ENCODE measurements at regions not wholly inside any gene's neighbourhood (a gene's known extent, or its start where the extent isn't known, plus 50 kb on each side); places are given as distances from the start of the nearest gene placed in this dataset.
A peak's percentile ranks its signal among the peaks of the same experiment; 100 is the strongest.
"Not testable (repeated sequence)": the region's sequence is repeated elsewhere in the genome, so short reads cannot be mapped to it uniquely, and the experiment has no call there.

DNA sequence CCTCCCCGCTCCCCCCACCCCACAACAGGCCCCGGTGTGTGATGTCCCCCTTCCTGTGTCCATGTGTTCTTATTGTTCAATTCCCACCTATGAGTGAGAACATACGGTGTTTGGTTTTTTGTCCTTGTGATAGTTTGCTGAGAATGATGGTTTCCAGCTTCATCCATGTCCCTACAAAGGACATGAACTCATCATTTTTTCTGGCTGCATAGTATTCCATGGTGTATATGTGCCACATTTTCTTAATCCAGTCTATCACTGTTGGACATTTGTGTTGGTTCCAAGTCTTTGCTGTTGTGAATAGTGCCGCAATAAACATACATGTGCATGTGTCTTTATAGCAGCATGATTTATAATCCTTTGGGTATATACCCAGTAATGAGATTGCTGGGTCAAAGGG lies 104.3 kb downstream of the MTPN start:
- not testable (repeated sequence) for DNase-seq

DNA sequence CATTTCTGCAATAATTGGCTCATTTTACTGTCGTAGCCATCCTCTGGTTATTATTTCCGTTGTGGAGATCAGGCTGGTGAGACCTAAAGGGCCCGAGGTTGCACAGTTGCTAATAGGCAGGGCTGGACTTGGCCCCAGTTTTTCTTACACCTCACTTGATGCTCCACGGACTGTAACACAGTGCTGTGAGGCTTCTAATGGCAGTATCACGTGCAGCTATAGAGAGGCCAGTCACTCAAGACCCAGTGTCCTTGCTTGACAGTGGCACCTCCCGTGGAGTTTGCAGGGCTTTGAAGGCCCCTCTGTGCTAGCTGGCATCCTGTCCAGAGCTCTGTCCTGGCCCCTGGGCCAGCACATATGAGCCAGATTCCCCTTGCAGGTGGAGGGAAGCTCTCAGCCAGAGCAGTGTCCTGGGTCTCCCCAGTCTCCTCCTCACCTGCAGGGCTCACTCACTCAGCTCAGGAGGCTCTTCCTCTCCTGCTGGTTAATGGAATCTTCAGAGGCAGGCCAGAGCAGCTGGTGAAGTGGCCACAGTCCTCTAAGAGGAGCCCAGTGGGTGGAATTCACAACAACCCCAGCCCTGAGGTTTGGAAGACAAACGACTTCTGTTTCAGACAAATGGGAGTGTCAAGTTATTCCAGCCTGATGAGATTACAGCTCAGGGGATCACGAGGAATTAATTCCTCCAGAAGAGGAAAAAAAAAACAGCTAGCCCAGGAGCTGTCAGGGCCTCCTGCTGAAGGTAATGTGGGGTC lies 114.2 kb upstream of the FAM180A start:
- DNase-seq: no peak

DNA sequence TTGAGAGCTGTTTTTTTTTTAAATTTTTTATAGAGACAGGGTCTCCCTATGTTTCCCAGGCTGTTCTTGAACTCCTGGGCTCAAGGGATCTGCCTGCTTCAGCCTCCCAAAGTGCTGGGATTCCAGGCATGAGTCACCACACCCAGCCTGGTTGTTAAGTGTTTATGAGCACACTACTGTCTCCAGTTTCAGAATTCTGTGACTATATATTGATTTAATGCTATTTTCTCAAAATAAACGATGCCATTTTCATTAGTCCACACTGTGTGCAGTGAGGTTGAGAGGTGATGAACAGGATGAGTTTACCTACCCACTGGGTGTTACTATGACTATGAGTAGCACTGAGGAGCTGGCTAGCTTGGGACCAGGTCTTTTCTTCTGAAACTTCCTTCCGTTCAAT lies 110.9 kb upstream of the FAM180A start:
- no peak for DNase-seq

DNA sequence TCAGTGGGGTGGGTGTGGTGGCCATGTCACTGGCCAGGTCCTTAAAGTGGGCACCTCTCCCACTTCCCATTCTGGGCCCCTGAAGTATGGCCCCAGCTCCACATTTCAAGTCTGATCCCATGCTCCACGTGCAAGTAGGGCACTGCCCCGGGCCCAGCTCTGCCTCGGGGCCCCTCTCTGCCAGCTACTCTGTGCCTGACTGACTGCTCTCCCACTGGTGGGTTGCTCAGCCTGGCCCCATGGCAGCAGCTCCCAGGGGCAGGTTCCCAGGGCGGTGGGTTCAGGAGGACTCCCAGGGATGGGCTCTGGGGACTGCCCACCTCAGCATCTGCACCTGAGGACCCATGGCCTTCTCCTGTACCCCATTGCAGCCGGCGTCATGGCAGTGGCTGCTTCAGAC lies 110.2 kb upstream of the FAM180A start:
- DNase-seq: no peak

DNA sequence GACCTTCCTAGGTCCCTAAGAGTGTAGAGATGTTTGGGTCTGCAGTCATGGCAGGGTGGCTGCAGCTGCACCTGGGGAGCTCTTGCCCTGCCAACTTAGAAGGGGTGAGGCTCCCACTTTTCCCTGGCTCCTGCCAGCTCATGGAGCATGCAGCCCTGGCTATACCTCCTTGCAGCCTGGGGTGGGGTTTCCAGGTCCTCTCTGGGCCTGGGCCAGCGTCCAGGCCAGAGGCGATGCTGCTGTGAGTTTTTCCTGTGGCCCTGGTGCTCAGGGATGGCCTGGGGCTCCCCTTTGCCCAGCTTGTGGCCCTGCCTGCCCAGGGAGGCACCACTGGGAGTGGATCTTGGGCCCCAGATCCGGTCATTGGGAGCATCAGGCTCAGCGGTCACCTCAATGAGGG lies 109.8 kb upstream of the FAM180A start:
- no peak for DNase-seq

DNA sequence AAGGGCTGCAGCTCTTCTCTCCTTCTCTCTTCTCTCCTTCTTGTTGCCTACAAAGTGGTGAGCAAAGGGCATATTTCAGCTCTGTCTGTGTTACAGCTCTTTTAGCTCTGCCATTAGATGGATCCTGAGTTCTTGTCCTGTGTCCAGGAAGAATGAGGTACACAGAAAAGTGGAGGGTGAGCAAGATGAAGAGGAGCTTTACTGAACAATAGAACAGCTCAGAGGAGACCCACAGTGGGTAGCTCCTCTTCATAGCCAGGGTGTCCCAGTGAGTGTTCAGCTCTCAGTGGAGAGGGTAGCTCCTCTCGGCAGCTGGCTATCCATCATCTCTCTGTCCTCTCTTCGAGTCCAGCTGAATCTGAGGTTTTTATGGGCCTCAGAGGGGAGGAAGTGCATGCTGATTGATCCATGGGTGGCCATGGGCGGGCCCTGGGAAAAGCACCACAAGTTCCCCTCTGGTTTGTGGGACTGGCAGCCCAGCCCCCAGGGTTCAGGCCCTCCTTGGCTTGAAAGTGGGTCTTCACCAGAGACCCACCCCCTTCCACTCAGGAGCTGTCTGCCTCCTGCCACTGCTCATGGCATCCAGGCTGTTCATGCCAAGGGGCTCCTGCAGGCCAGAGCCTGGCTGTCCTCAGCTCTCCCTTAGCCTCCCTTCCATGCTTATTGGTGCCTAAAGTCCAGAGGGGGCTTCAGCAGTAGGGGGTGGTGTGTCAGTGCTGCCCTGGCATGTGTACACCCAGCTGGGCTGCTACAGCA lies 109.1 kb upstream of the FAM180A start:
- no peak for DNase-seq

DNA sequence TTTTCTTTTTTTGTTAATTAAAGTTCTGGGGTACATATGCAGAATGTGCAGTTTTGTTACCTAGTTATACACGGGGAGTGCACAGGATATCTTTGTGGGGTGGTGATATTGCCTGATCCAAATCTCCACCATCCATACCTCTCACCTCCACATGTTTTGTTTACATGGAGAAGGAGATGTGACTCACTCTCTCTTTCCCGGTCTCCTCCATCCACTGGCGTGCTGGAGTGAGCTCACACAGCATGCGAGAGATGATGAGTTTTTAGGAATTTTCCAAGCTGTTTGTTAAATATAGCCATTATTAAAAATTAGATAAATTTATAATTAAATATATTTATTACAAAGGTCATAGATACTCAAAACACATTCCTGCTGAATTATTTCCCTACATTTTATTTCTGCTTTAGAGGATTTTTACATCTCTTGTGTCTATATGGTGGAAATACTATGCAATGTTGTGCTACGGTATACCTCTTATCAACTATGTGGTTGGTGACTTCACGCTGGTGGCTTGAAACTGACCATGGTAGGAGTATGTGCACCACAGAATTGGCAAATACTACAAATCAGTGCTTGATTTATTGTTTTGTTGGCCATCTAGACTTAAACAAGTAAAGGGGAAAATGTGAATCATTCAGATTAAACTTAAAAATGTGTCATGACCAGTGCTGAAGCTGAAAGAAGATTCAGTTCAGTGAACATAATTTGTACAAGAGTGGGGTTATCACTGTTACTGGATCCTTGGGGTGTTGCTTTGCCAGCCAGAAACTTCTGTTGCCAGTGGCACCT lies 107.9 kb upstream of the FAM180A start:
- DNase-seq: no peak

DNA sequence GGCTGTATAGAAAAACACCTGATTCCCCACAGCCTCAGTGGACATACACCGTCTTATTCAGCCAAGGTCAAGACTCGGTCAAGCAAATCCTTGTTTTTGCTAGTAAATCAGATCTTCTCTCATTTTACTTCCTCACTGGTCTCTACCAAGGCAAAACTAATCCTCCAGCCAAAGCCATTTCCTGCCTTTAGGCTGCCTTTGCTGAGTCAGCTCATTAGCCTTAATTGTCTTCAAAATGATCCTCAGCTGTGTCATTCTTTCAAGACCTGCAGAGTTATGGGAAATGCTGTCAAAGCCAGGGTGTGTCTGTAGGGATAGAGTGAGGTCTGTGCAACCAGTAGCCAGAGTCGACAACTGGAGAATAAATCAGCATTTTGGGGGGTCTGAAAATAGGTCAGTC lies 107.2 kb upstream of the FAM180A start:
- DNase-seq: no peak

DNA sequence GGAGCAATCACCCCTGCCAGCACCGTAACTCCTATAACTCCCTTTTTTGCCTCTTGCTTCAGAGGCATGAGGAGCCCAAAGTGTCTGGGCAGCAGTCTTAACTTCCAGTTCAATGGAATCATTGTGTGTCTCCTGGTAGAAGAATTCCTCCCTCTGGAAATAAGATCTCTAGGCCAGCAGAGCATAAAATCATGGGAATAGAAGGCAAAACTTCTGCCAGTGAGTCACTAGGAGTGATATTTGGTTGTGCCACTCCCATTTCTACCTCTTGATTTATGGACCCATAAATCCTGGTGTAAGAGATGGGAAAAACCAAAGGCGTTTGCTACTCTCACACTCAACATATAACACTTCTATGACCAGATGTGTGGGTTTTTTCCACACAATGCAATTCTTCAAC lies 104.9 kb upstream of the FAM180A start:
- no peak for DNase-seq

DNA sequence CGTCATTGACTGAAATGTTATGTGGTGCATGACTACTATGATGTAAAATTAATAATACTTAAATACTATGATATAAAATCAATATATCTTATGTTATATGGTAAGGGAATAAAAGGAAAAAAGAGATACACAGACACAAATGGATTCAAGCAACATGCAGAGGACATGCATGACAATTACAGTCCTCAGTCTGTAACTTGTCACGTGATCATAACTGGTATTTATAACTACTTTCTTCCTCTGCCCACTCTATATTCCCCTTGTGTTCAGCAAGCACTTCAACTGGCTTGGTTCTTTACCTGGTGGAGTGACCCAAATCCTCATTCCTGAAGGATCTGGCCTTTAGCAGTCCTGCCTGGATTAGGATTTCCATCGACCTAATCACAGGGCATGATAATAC lies 104.4 kb upstream of the FAM180A start:
- no peak for DNase-seq

DNA sequence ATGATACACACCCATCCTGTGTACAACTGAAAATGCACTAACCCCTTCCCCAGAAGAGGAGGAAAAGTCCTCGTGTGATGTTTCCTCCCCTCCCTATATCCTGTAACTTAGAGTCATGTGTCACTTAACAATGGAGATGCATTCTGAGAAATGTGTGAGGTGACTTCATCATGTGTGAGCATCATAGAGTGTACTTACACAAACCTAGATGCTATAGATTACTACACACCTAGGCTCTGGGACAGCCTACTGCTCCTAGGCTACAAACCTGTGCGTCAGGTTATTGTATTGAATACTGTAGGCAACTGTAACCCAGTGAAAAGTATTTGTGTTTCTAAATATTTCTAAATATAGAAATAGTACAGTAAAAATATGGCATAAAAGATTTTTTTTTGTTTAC lies 98.6 kb upstream of the FAM180A start:
- DNase-seq: no peak

DNA sequence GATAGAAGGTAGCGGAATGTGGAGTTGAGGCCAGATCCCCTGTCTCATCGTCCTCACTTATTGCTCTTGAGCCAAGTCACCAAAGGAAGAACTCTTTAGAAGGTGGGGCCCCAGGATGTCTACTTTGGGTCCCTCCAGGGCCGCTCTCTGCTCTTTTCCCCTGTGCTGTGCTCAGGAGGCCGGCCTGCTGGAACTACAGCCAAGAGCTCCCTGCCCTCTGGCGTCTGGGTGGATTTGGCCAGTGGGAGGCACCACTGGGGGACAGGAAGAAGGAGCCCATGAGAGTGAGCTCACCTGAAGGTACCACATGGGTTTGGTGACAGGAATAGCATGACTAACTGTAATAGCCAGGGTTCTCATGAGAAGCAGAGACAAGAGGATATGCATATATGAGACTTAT lies 97.7 kb upstream of the FAM180A start:
- DNase-seq: no peak

DNA sequence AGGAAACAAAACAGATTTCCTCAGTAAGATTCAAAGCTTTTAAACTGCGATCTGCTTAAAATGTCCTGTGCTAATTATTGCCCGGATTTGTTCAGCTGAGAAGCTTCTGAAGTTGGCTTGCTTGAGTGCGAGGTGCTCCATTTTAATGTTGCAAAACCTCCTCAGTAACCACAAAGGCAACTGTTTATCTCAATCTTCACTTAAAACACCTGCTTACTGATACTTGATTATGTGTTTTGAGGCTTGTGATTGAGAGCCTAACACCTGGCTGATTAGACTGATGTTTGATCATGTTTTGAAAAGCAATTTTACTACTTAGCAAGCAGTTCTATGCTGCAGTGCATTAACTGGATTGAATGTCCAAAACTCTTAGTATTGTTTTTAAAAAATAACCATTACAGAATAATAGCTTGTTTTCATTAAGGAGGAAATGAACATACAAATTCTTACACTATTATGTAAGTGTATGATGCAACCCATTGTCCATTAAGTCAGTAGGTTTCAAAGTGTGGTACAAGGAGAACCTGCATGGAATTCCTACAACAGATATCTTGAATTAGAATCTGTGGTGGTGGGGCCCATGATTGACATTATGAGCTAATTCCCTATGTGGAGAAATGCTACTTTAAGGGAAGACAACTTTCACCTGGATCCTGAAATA lies 96.9 kb upstream of the FAM180A start:
- no peak for DNase-seq

DNA sequence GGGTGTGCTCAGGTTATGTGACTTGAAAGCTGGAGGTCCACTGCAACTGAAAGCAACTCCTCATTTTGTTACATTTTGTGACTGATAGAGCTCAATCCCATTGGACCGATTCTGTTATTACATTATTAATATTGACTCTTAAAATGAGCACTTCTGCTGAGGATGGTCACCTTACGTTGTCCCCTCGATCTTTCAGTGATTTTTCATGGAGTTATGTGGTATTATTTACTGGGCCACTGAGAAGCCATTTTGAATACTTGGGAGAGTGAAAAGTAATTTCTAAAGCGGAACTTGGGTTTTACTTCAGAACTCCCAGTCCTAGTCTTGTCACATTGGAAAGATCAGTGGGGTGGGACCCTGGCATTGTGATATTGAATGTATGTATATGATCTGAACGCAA lies 96.3 kb upstream of the FAM180A start:
- no peak for DNase-seq

DNA sequence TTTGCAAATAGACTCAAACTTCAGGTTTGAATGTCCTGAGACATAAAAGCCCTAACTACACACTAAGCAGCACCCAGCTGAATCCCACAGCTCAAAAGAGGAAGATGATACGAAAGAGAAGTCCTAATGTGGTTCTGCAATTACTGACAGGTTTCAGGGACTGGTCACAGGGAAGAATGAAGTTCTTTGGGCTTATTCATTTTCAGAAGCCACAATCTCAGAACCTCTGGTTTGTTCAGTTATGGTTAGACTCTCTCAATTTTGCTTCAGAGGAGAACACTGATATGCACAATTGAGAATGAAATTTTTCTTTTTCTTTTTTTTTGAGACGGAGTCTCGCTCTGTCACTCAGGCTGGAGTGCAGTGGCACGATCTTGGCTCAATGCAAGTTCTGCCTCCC lies 94.6 kb upstream of the FAM180A start:
- DNase-seq: no peak

DNA sequence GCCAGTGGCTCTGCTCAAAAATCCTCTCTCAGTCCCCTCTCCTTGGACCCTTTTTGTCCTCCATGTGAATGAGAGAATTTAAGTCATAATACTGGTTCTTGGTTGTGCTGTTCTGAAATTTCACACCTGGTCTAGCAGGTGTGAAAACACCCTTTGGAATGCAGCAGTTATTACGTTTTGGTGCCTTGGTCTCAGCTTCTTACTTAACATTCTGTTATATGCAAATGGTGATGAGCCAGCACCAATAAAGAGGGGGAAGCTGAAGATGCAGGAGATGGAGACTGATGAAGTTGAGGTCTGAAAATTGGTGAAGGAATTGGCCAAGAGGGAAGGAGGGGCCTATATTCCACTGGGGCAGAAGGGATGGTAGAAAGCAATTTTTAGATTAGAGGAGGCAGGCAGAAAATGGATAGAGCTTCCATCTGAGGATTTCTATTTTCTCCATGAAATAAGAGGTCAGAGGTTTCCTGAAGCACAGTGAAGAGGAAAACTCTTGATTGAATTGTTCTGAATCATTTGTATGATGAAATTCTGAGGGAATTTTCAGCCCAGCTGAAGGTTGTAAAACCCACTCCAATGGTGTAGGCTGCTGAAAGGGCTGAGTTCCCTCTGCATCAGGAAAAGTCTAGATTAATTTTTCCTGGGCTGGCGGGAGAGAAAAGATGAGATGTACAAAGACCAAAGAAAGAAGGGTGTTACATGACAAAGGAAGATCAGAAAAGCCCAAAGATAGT lies 94.0 kb upstream of the FAM180A start:
- DNase-seq: no peak

DNA sequence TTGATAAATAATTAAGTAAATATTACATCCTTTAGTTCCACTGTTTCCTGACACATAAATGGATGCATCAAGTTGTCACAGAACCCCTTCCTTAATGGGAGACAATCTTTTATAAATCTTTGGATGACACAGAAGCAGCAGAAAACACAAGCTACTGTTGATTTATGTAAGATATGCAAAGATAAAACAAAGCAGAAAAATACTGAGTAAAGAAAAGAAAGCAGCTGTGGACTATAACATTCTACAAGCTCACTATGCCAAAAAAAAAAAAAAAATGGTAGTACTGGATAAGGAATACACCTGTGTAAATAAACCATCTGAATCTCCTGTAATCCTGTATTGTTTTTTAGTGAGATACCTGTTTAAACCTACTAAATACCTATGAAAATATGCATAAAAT lies 92.0 kb upstream of the FAM180A start:
- DNase-seq: no peak

DNA sequence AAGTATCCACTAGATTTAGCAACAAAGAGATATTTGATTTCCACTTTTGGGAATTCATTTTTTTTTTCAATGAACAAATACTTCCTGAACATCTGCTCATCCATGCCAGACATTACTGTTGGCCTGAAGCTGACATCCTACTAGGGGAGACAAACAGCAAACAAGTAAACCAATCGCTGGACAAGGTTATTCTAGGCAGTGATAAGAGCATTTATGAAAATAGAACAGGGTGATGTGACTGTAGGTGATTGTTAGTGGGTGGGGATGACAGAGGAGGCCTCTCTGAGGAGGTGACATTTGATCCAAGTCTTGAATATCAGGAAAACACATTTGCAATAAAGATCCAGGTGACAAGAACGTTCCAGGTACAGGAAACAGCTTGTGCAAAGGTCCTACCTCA lies 89.1 kb upstream of the FAM180A start:
- no peak for DNase-seq

DNA sequence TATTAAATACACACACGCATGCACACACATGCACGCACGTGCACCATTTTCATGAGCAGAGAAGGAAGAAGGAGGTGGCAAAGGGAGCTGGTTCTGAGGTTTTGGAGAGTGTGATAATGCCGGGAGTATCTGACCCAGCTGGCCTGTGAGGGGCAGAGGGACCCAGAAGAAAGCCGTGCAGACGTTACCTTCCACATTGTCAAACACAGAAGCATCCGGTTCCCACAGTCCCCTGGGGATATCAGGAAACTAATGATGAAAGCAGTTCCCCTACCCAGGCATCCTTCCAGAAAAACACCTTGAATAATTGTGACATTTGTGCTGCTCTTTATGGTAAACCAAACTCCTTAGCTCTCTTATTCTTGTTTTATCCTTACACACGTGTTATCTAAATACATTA lies 85.7 kb upstream of the FAM180A start:
- no peak for DNase-seq

DNA sequence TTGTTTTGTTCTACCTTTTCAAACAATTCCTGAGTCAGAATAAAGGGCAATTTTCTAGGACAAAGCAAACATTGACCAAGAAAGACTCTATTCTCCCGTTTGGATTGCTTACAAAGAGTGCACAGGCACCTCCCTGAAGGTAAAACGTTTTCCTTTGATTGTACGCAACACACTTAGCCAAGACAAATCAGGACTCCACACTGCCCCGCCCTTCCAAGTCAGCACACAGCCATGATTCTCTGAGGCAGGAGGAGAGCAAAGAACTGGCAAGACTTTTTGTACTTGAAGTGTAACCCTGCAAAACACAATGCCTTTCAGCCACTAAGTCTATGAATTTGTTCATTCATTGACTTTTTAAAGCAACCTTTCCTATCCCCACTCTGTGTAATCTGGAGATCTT lies 85.0 kb upstream of the FAM180A start:
- DNase-seq: no peak

DNA sequence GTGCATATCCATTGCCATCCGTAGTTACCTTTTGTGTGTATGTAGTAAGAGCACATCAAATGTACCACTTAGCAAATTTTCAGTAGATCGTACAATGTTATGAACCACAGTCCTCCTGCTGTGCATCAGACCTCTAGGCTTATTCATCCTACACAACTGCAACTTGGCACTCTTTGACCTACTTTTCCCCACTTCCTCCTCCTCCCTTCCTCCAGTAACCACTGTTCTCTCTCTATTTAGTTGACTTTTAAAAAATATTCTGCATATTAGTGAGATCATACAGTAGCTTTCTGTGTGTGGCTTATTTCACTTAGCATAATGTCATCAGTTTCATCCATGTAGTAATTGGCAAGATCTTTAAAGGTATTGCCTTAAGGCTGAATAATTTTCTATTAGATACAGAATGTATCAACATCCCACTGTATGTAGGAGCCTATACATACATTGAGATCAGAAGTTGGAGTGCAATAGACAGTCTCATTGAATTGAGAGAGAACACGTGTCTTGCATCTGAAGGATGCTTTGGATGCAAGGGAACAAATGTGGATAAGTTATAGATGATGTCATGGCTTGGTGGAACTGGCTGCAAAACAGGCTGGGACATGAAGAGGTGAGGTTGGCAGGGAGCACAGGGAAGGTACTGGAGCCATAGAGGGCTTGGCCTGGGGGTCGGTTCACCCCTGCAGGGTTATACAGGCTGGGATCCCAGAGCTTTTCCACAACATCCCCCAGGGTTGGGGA lies 83.0 kb upstream of the FAM180A start:
- peak; percentile 31 for DNase-seq

DNA sequence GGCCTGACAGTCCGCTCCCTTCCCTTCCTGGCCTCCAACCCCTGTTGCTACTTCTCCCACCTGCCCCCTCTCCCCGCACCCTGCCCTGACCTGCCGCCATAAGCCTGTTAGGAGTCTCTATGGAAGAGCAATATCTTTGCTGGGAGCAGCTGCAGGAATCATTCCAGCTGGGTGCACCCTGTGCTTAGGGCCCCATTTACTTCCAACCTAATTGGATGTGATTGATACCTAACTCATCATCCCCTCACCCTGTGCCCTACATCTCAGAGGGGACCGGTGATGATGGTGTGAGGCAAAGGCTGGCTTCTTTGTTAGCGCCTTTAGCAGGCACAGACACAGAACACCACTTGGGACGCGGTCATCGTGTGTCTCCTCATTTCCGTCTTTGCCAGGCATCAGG lies 80.0 kb upstream of the FAM180A start:
- no peak for DNase-seq

Measured in CD4-positive, alpha-beta T cell treated with Interleukin-10 for 1 hour (primary cell).